GM23248 (cell line): ENCODE measurements at regions not wholly inside any gene's neighbourhood (a gene's known extent, or its start where the extent isn't known, plus 50 kb on each side); places are given as distances from the start of the nearest gene placed in this dataset.
"Not testable (repeated sequence)": the region's sequence is repeated elsewhere in the genome, so short reads cannot be mapped to it uniquely, and the experiment has no call there.

Experiments
- DNase-seq: peaks from one replicate; pipeline ENCODE4 v3.0.0-alpha.2; 2015
- H2AFZ ChIP-seq: fragments of 200-600 bp; sonication (generic); 2 replicates; pipeline ENCODE4 v1.6.1; 2016; ENCODE audit warnings: antibody characterized with exemption
- H3F3A ChIP-seq: fragments of 200-600 bp; sonication (generic); 2 replicates; pipeline ENCODE4 v1.6.1; 2016; ENCODE audit warnings: mild to moderate bottlenecking, antibody characterized with exemption, mixed run types; ENCODE audit not compliant: insufficient read depth
- H3K27ac ChIP-seq: fragments of 200-600 bp; sonication (generic); 2 replicates; pipeline ENCODE4 v1.5.1; 2016; ENCODE audit warnings: mild to moderate bottlenecking
- H3K27me3 ChIP-seq: fragments of 200-600 bp; sonication (generic); replicated peaks from 2 replicates; pipeline ENCODE4 v1.6.1; 2016; ENCODE audit warnings: mild to moderate bottlenecking; ENCODE audit not compliant: insufficient read depth
- H3K36me3 ChIP-seq: fragments of 200-600 bp; sonication (generic); 2 replicates; pipeline ENCODE4 v1.6.1; 2016; ENCODE audit warnings: low read depth, mild to moderate bottlenecking
- H3K4me1 ChIP-seq: fragments of 200-600 bp; sonication (generic); 2 replicates; pipeline ENCODE4 v1.6.1; 2016; ENCODE audit warnings: mild to moderate bottlenecking; ENCODE audit not compliant: insufficient read depth
- H3K4me2 ChIP-seq: fragments of 200-600 bp; sonication (generic); one replicate; pipeline ENCODE4 v1.6.1; 2016; ENCODE audit warnings: mild to moderate bottlenecking; ENCODE audit not compliant: unreplicated experiment
- H3K4me3 ChIP-seq: fragments of 200-600 bp; sonication (generic); 2 replicates; pipeline ENCODE4 v1.5.1; 2016; ENCODE audit warnings: mild to moderate bottlenecking
- H3K79me2 ChIP-seq: fragments of 200-600 bp; sonication (generic); 2 replicates; pipeline ENCODE4 v1.6.1; 2016; ENCODE audit warnings: mild to moderate bottlenecking; ENCODE audit not compliant: insufficient read depth
- H3K9ac ChIP-seq: fragments of 200-600 bp; sonication (generic); 2 replicates; pipeline ENCODE4 v1.6.1; 2016; ENCODE audit warnings: mild to moderate bottlenecking
- H3K9me2 ChIP-seq: fragments of 200-600 bp; sonication (generic); 2 replicates; pipeline ENCODE4 v1.6.1; 2016; ENCODE audit warnings: mixed run types, mild to moderate bottlenecking, moderate library complexity; ENCODE audit not compliant: insufficient read depth
- H3K9me3 ChIP-seq: fragments of 200-600 bp; sonication (generic); one replicate; pipeline ENCODE4 v1.6.1; 2017; ENCODE audit warnings: low read depth
- H4K20me1 ChIP-seq: fragments of 200-600 bp; sonication (generic); 2 replicates; pipeline ENCODE4 v1.6.0; 2016; ENCODE audit not compliant: insufficient read depth
- EZH2 ChIP-seq: fragments of 200-600 bp; sonication (generic); IDR thresholded peaks from 2 replicates; pipeline ENCODE4 v1.6.1; 2018; ENCODE audit warnings: antibody characterized with exemption, mild to moderate bottlenecking; ENCODE audit not compliant: insufficient read depth, poor library complexity, severe bottlenecking
- EZH2phosphoT487 ChIP-seq: fragments of 200-600 bp; sonication (generic); IDR thresholded peaks from 2 replicates; pipeline ENCODE4 v1.6.1; 2018; ENCODE audit warnings: antibody characterized with exemption, moderate library complexity, mild to moderate bottlenecking, low read depth; ENCODE audit not compliant: insufficient read depth
- WGBS, 2 experiments: methylation state at CpG; one replicate each; pipeline ENCODE4 v1.1.6; 2015 to 2017; ENCODE audit warnings: low lambda C conversion rate in 2 of 2, low coverage in 1 of 2; ENCODE audit errors: missing lambda C conversion rate in 2 of 2; 5-methylcytosine and 5-hydroxymethylcytosine counted together
- in situ Hi-C: fragments of 300-500 bp; cut with MboI; formaldehyde crosslinking; loops from 2 replicates; pipeline ENCODE4 v1.15.0; 2020

- WGBS, 2 experiments: 52 to 65% methylated on average over 1 of the region's 1 CpG
- no peaks in the 10 kb centered on the region for H3K36me3 ChIP-seq
- no peaks in the 10 kb centered on the region for H3K79me2 ChIP-seq
- no peak overlapping the region for H3K27ac ChIP-seq
- H3K4me3 ChIP-seq: no peak overlapping the region
- no peak for DNase-seq
- no peak overlapping the region for H3K9ac ChIP-seq
- no peak overlapping the region for H3K4me2 ChIP-seq
- no peaks in the 10 kb centered on the region for H4K20me1 ChIP-seq
- H3K4me1 ChIP-seq: no peaks in the 10 kb centered on the region; the same call in 1 of the 2 replicates
- no peaks in the 10 kb centered on the region for H3K27me3 ChIP-seq
- H2AFZ ChIP-seq: no peak overlapping the region
- H3K9me2 ChIP-seq: no peaks in the 10 kb centered on the region
- H3K9me3 ChIP-seq: no peaks in the 10 kb centered on the region
- H3F3A ChIP-seq: no peaks in the 10 kb centered on the region
- in situ Hi-C loops: no loop called here
- no peak for TF ChIP-seq EZH2phosphoT487
- no peak for TF ChIP-seq EZH2
Observed at GRCh38 chr7:106752367-106752766, 91.4 kb upstream of the CCDC71L start.

- H3K9me2 ChIP-seq, H2AFZ ChIP-seq, H3K9ac ChIP-seq, in situ Hi-C loops, H3K27ac ChIP-seq, H3K4me3 ChIP-seq, H3K9me3 ChIP-seq, H3K79me2 ChIP-seq, H3K36me3 ChIP-seq, DNase-seq, H4K20me1 ChIP-seq, H3K4me2 ChIP-seq, H3F3A ChIP-seq, H3K4me1 ChIP-seq, H3K27me3 ChIP-seq: not testable (repeated sequence)
- WGBS, 2 experiments: 96 to 98% methylated on average over 3 of the region's 3 CpGs
Observed at GRCh38 chr7:106755024-106755423, 94.1 kb upstream of the CCDC71L start.

- TF ChIP-seq EZH2 (no peak), EZH2phosphoT487 (no peak)
- H3F3A ChIP-seq: no peaks in the 10 kb centered on the region
- 91 to 95% methylated on average over 1 of the region's 1 CpG for WGBS, 2 experiments
- no peak overlapping the region for H3K4me3 ChIP-seq
- no peak overlapping the region for H3K9ac ChIP-seq
- H3K36me3 ChIP-seq: no peaks in the 10 kb centered on the region
- H3K4me2 ChIP-seq: no peak overlapping the region
- H3K79me2 ChIP-seq: no peaks in the 10 kb centered on the region
- no peaks in the 10 kb centered on the region for H3K9me3 ChIP-seq
- no peaks in the 10 kb centered on the region for H3K27me3 ChIP-seq
- peaks cover 9% of the 10 kb centered on the region for H3K4me1 ChIP-seq
- in situ Hi-C loops: no loop called here
- H3K9me2 ChIP-seq: no peaks in the 10 kb centered on the region
- no peaks in the 10 kb centered on the region for H4K20me1 ChIP-seq
- no peak overlapping the region for H2AFZ ChIP-seq
- no peak for DNase-seq
- H3K27ac ChIP-seq: no peak overlapping the region
Observed at GRCh38 chr7:106755641-106756040, 94.7 kb upstream of the CCDC71L start.

- no peak overlapping the region for H3K9ac ChIP-seq
- no peaks in the 10 kb centered on the region for H3K27me3 ChIP-seq
- no peaks in the 10 kb centered on the region for H3K9me3 ChIP-seq
- H3K79me2 ChIP-seq: no peaks in the 10 kb centered on the region
- DNase-seq: no peak
- no peaks in the 10 kb centered on the region for H3K36me3 ChIP-seq
- no peak overlapping the region for H3K4me3 ChIP-seq
- H3K27ac ChIP-seq: no peak overlapping the region
- no peak overlapping the region for H3K4me2 ChIP-seq
- in situ Hi-C loops: no loop called here
- no peaks in the 10 kb centered on the region for H3K9me2 ChIP-seq
- peaks cover 9% of the 10 kb centered on the region for H3K4me1 ChIP-seq
- no peaks in the 10 kb centered on the region for H3F3A ChIP-seq
- no peak overlapping the region for H2AFZ ChIP-seq
- H4K20me1 ChIP-seq: no peaks in the 10 kb centered on the region
- TF ChIP-seq EZH2phosphoT487 (no peak), EZH2 (no peak)
Observed at GRCh38 chr7:106756071-106756470, 95.1 kb upstream of the CCDC71L start.

GRCh38 chr7:106756884-106757283 lies 95.9 kb upstream of the CCDC71L start:
- Histone ChIP-seq H2AFZ (no peak overlapping the region; the same call in 1 of the 2 replicates), H3K9me3 (no peaks in the 10 kb centered on the region)
- WGBS, 2 experiments: 97 to 98% methylated on average over 11 of the region's 11 CpGs

More at GRCh38 chr7:106756884-106757283, 95.9 kb upstream of the CCDC71L start:
- no peak for TF ChIP-seq EZH2
- TF ChIP-seq EZH2phosphoT487: no peak
- H3F3A ChIP-seq: no peaks in the 10 kb centered on the region
- peaks cover 9% of the 10 kb centered on the region for H3K4me1 ChIP-seq
- H4K20me1 ChIP-seq: no peaks in the 10 kb centered on the region
- H3K9ac ChIP-seq: no peak overlapping the region
- H3K27ac ChIP-seq: no peak overlapping the region
- H3K36me3 ChIP-seq: no peaks in the 10 kb centered on the region
- no peak overlapping the region for H3K4me3 ChIP-seq
- H3K27me3 ChIP-seq: no peaks in the 10 kb centered on the region
- in situ Hi-C loops: no loop called here
- H3K4me2 ChIP-seq: no peak overlapping the region
- no peaks in the 10 kb centered on the region for H3K79me2 ChIP-seq
- DNase-seq: no peak
- no peaks in the 10 kb centered on the region for H3K9me2 ChIP-seq
